ENCODE measurements at regions not wholly inside any gene's neighbourhood (a gene's known extent, or its start where the extent isn't known, plus 50 kb on each side); places are given as distances from the start of the nearest gene placed in this dataset.
A peak's percentile ranks its signal among the peaks of the same experiment; 100 is the strongest.
"Not testable (repeated sequence)": the region's sequence is repeated elsewhere in the genome, so short reads cannot be mapped to it uniquely, and the experiment has no call there.

DNA sequence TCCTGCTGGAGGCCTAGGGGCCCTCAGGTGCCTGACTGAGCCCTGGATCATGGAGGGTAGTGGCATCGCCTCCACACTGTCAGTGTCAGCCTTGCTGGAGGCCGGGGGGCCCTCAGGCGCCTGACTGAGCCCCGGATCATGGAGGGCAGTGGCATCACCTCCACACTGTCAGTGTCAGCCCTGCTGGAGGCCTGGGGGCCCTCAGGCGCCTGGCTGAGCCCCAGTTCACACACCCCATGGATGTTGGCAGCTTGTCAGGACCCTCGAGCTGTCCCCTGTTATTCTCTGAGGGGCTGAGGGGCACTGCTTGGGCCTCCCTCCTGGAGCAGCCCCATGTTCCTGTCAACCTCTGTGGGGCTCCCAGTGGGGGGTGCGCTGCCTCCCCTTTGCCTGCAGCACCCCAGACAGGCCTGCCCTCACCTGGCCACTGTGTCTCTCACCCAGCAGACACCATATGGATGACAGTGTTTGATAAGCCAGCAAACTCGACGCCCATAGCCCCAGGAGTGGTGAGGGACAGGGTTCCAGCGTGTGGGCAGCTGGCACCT is 197.6 kb downstream of the LIPI start:
- Mint-ChIP-seq H3K4me1 (ENCODE audit: low read depth) (no peaks in the 10 kb centered on the region), H3K27me3 (ENCODE audit: low read depth) (peaks cover 8% of the 10 kb centered on the region), H3K36me3 (ENCODE audit: insufficient read depth) (no peaks in the 10 kb centered on the region), H3K9me3 (no peaks in the 10 kb centered on the region), H3K4me3 (no peak overlapping the region)
- ATAC-seq (no peak), DNase-seq (no peak)

DNA sequence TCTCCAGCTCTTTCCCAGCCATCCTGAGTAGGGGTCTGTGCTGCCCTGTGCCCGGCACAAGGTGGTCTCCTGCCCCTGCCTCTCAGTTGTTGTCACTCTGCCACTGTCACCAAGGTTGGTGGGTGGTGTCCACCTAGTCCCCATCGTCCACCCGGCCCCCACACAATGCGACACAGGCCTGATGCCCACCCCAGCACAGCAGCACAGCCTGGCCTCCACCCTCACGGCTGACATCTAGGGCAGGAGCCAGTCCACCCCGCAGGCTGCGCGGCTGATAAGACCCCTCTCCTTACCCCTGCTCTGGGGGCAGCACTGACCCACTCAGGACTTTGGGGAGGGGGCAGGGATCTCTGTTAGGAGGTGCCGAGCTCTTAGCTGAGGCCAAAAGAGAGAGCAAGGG is 198.3 kb downstream of the LIPI start:
- Mint-ChIP-seq H3K9me3 (no peaks in the 10 kb centered on the region), H3K27me3 (ENCODE audit: low read depth) (peaks cover 8% of the 10 kb centered on the region), H3K36me3 (ENCODE audit: insufficient read depth) (no peaks in the 10 kb centered on the region), H3K4me3 (no peak overlapping the region), H3K4me1 (ENCODE audit: low read depth) (no peaks in the 10 kb centered on the region)
- no peak for DNase-seq
- ATAC-seq = no peak

DNA sequence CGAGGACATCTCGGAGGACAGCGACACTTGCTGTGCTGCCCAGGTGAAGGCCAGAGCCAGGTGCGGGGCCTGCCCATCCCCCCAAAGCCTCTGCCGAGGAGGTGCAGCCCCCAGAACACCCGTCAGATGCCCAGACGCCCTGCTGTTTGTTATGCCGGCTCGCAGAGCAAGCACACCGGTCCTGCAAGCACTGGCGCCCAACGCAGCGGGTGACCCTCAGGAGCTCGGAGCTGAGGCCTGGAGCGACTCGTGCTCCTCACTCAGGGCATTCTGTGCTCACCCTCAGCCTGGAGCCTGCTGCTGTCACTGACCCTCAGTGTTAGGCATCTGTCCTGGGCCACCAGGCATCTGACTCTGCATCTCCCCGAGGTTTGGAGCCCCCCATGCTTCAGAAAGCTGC is 199.0 kb downstream of the LIPI start:
- DNase-seq; H3K27me3 Mint-ChIP-seq (ENCODE audit: low read depth); H3K4me1 Mint-ChIP-seq (ENCODE audit: low read depth); H3K4me3 Mint-ChIP-seq; H3K36me3 Mint-ChIP-seq (ENCODE audit: insufficient read depth); ATAC-seq; H3K9me3 Mint-ChIP-seq: not testable (repeated sequence)

DNA sequence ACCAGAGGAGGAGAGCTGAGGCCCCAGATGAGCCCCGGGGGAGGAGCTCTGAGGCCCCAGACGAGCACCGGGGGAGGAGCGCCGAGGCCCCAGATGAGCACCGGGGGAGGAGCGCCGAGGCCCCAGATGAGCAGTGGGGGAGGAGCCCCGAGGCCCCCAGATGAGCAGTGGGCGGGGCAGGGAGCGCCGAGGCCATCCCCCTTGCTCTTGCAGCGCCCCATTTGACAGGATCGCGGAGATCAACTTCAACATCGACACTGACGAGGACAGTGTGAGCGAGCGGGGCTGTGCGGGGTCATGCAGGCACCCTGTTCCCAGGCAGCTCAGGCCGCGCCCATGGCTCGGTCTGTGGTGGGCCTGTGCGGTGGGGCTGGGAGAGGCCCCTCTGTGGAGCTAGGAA is 199.6 kb downstream of the LIPI start:
- H3K4me3 Mint-ChIP-seq; ATAC-seq; H3K36me3 Mint-ChIP-seq (ENCODE audit: insufficient read depth); H3K4me1 Mint-ChIP-seq (ENCODE audit: low read depth); H3K9me3 Mint-ChIP-seq; H3K27me3 Mint-ChIP-seq (ENCODE audit: low read depth); DNase-seq: not testable (repeated sequence)

DNA sequence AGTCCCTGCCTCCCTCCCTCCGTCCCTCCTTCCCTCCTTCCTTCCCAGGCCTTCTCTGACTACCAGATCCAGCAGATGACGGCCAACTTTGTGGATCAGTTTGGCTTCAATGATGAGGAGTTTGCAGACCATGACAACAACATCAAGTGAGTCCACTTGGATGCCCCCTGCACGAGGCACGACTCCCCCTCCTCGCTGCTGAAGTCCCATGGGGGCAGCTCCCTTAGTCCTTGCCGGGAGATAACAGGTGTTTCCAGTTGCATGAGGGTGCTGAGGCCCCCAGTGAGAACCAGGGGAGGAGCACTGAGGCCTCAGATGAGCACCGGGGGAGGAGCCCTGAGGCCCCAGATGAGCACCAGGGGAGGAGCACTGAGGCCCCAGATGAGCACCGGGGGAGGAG is 200.0 kb downstream of the LIPI start:
- Mint-ChIP-seq H3K27me3 (ENCODE audit: low read depth) (peaks cover 3% of the 10 kb centered on the region), H3K4me3 (no peak overlapping the region), H3K4me1 (ENCODE audit: low read depth) (no peaks in the 10 kb centered on the region), H3K36me3 (ENCODE audit: insufficient read depth) (no peaks in the 10 kb centered on the region), H3K9me3 (no peaks in the 10 kb centered on the region)
- DNase-seq (no peak), ATAC-seq (no peak)

DNA sequence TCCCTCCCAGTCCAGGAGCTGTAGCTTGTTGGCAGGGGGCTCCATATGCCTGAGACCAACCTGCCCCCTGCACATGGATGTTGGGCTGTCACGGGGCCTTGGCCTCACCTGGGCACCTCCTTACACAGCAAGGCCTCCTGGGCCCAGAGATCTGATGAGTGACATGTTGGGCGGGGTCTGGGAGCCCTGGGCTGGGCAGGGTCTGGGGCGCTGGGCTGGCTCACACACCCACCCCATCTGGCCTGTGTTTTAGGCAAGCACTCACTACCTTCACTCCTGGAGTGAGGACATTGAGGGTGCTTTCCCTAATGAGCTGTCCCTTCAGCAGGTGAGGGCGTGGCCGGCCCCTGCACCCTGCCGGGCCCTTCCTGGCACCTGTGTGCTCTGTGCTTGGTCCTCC is 200.8 kb downstream of the LIPI start:
- DNase-seq; ATAC-seq; H3K36me3 Mint-ChIP-seq (ENCODE audit: insufficient read depth); H3K27me3 Mint-ChIP-seq (ENCODE audit: low read depth); H3K4me3 Mint-ChIP-seq; H3K9me3 Mint-ChIP-seq; H3K4me1 Mint-ChIP-seq (ENCODE audit: low read depth): not testable (repeated sequence)

DNA sequence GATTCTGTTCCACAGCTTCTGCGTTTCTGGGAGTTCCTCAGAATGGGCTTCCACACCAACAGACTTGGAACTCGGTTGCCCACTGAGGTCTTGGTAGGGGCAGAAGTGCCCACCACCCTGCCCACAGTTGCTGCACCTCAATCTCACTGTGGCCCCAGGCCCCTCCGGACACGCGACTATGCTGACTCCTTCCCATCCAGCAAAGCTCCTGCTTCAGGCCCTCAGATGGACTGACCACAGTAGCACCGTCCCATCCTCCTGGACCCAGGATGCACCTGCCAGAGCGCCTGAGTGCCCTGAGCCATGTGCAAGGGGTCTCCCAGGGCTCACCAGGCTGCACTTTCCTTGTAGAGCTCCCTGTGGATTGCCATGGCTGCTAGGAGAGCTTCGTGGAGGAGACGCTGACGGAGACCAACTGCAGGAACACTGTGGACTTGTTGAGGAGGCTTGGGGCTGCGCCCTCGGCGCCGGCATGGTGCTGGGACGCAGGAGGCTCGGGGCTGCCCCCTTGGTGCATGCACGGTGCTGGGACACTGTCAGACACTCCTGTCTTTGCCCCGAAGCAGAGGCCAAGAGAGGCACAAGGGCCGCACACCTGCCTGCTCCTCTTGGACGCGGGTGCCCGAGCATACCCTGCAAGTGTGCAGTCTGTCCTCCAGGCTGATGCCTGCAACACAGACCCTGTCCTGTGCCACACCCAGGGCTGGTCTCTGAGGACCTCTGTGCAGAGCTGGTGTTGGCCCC is 201.3 kb downstream of the LIPI start:
- H3K36me3 Mint-ChIP-seq (ENCODE audit: insufficient read depth); H3K9me3 Mint-ChIP-seq; H3K4me3 Mint-ChIP-seq; DNase-seq; H3K4me1 Mint-ChIP-seq (ENCODE audit: low read depth); ATAC-seq; H3K27me3 Mint-ChIP-seq (ENCODE audit: low read depth): not testable (repeated sequence)

DNA sequence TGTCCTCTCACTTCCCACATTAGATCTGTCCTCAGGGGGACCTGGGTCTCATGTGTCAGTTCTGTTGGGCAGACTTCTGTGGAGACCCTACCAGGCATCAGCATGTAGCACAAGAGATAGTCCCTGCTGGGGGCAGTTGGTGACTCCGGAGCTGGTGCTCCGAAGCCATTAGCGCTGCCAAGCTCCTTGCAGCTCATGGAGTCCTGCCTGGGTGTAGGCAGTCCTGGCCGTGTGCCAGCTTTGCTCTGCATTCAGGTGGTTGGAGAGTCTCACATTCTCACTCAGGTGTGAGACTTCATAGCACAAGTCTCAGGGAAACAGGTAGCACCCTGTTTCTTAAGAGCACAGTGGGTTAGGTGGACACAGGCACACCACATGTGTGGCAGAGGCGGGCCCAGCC is 202.3 kb downstream of the LIPI start:
- H3K4me3 Mint-ChIP-seq; H3K4me1 Mint-ChIP-seq (ENCODE audit: low read depth); H3K9me3 Mint-ChIP-seq; H3K27me3 Mint-ChIP-seq (ENCODE audit: low read depth); ATAC-seq; DNase-seq; H3K36me3 Mint-ChIP-seq (ENCODE audit: insufficient read depth): not testable (repeated sequence)

DNA sequence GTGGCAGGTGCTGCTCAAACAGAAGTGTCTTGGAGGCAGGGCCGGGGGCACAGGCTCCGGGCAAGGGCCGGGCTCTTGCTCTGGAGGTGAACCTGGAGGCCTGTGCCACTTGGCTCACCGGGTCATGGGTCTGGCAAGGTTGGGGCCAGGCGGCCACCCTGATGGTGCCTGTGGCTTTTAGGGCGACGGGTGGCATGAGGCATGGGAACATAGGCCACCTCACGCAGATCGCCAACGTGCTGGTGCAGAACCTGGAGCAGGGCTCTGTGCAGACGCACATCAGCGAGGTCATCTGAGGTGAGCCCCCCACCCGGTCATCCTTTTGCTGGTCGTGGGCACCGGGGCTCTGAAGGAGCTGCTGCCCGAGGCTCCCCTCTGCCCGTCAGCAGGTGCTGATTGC is 202.7 kb downstream of the LIPI start:
- H3K4me1 Mint-ChIP-seq (ENCODE audit: low read depth); H3K36me3 Mint-ChIP-seq (ENCODE audit: insufficient read depth); H3K4me3 Mint-ChIP-seq; DNase-seq; H3K9me3 Mint-ChIP-seq; H3K27me3 Mint-ChIP-seq (ENCODE audit: low read depth); ATAC-seq: not testable (repeated sequence)

DNA sequence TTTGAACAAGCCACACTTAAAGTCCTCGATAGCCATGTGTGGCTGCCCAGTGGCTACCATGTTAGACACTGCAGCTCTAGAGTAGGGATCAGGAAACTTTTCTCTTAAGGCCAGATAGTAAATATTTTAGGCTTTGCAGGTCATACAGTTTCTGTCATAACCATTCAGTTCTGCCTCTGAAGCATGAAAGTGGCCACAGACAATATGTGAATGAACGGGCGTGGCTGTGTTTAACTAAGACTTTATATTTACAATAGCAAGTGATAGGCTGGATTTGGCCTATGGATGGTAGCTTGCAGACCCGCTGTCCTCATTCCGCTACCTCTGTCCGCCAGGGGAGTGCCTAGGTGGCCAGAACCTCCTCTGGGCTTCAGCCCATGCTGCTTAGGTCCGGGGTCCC is 204.6 kb downstream of the LIPI start:
- H3K9me3 Mint-ChIP-seq; ATAC-seq; DNase-seq; H3K36me3 Mint-ChIP-seq (ENCODE audit: insufficient read depth); H3K4me3 Mint-ChIP-seq; H3K27me3 Mint-ChIP-seq (ENCODE audit: low read depth); H3K4me1 Mint-ChIP-seq (ENCODE audit: low read depth): not testable (repeated sequence)

DNA sequence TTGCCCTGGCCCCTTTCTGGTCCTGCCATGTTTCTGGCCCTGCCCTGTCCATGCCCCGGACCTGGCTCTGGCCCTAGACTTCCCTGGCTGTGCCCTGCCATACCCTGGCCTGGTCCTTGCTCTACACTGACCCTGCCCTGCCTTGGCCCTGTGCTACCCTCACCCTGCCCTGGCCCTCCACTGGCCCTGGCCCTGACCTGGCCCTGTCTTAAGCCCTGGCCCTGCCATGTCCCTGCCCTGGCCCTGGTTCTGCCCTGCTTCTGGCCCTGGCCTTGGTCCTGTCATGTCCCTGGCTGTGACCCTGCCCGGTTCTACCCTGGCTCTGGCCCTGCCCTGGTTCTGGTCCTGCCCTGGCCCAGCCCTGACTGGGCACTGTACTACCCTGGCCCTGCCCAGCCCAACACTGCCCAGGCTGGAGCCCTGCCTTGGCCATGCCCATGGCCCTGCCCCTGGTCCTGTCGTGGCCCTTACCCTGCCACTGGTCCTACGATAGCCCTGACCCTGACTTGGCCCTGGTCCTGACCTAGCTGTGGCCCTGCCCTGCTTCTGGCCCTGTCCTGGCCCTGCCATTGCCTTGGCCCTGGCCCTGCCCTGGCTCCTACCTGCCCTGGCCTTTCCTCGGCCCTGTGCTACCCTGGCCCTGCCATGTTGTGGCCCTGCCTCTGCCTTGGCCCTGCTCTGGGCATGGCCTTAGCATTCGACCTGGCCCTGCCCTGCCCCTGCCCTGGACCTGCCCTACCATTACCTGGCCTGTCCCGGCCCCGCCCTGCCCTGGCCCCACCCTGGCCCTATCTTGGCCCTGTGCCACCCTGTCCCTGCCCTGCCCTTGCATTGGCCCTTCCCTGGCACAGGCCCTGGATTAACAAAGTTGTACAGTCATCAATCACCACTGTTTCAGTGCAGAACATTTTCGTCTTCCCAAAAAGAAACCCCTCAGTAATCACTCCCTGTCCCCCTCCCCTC is 223.5 kb downstream of the LIPI start:
- DNase-seq; H3K9me3 Mint-ChIP-seq; H3K27me3 Mint-ChIP-seq (ENCODE audit: low read depth); H3K4me3 Mint-ChIP-seq; H3K4me1 Mint-ChIP-seq (ENCODE audit: low read depth); H3K36me3 Mint-ChIP-seq (ENCODE audit: insufficient read depth): not testable (repeated sequence)
- peak in 1 of 2 donors; percentile 24 for ATAC-seq

DNA sequence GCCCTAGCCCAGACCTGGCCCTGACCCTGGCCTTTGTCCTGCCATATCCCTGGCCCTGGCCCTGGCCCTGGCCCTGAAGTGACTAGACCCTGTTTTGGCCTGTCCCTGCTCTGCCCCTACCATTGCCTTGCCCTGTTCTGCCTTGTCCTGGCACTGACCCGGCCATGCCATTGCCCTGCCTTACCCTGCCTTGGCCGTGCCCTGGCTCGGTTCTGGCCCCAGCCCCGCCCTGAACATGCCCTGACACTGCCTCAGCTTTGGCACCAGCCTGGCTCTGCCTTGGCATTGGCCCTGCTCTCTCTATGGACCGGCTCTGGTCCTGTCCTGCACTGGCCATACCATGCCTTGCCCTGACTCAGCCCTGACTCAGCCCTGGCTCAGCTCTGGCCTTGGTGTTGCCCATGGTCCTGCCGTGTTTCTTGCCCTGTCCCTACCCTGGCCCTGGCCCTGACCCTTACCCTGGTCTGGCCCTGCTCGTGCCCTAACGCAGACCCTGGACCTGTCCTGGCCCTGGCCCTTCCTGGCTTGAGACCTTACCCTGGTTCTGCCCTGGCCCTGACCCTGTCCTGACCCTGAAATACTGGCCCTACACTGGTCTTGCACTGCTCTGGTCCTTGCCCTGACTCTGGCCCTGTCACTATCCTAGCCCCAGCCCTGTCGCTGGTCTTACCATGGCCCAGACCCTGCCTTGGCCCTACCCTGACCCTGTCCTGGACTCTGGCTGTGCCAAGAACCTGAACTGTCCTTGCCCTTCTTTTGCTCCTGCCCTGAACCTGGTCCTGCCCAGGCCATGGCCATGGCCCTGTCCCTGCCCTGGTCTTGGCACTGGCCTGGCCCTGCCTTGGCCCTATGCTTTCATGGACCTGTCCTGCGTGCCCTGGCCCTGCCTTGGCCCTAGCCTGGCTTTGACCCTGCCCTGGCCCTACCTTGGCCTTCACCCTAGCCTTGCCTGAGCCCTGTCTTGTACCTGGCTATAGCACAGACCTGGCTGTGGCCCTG is 224.6 kb downstream of the LIPI start:
- not testable (repeated sequence) for H3K36me3 Mint-ChIP-seq (ENCODE audit: insufficient read depth); H3K9me3 Mint-ChIP-seq; H3K4me1 Mint-ChIP-seq (ENCODE audit: low read depth); H3K4me3 Mint-ChIP-seq; H3K27me3 Mint-ChIP-seq (ENCODE audit: low read depth); DNase-seq
- ATAC-seq = peak in 1 of 2 donors; percentile 11

DNA sequence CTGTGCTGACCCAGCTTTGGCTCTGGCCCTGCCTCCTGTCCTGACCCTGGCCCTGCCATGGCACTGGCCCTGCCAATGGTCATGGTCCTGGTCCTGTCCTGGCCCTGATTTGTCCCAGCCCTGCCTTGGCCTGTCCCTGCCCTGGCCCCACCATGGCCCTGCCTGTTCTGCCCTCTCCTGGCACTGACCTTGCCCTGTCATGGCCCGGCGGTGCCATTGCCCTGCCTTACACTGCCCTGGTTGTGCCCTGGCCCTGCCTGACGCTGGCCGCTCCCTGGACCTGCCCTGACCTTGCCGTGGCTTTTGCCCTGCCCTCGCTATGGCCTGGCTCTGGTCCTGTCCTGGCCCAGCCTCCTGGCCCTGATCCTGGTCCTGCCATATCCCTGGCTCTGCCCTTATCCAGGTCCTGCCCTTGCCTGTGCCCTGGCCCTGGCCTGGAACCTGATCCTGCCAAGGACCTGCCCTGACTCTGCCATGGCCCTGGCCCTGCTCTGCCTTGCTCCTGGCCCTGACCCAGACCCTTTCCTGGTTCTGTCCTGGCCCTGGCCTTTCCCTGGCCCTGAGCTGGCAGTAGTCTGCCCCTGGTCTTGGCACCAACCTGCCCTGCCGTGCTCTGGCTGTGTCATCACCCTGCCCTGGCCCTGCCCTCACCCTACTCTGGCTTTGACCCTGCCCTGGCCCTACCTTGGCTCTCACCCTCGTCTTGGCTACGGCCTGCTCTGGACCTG is 225.5 kb downstream of the LIPI start:
- not testable (repeated sequence) for H3K4me3 Mint-ChIP-seq, DNase-seq
- peak in 1 of 2 donors; percentile 16 for ATAC-seq

More for the DNA sequence above, 225.5 kb downstream of the LIPI start:
- H3K27me3 Mint-ChIP-seq (ENCODE audit: low read depth); H3K4me1 Mint-ChIP-seq (ENCODE audit: low read depth); H3K9me3 Mint-ChIP-seq; H3K36me3 Mint-ChIP-seq (ENCODE audit: insufficient read depth): not testable (repeated sequence)

Data from activated T-cell treated with anti-CD3 and anti-CD28 coated beads, Interleukin-2, amount 50 U/mL, for 4 hours (primary cell).